Endothelial cell of umbilical vein (primary cell): ENCODE measurements at regions not wholly inside any gene's neighbourhood (a gene's known extent, or its start where the extent isn't known, plus 50 kb on each side); places are given as distances from the start of the nearest gene placed in this dataset.

Experiments
- BruUV-seq: library from RNA; stranded (reverse); fragments of 400-500 nt; replicated peaks from 2 replicates; lab custom pipeline; 2021; lab: Mats Ljungman, UMichigan
- CTCF ChIA-PET: fragments of 300-600, 350-600 bp; sonication (Branson Sonifier 250); formaldehyde crosslinking; loops from one replicate; lab custom pipeline; 2021; ENCODE audit warnings: antibody characterized with exemption, inconsistent platforms; lab: Charles Lee
- POLR2A ChIA-PET: fragments of 300-600, 350-600 bp; sonication (Branson Sonifier 250); formaldehyde crosslinking; loops from one replicate; lab custom pipeline; 2021; ENCODE audit warnings: antibody characterized with exemption, inconsistent platforms; lab: Charles Lee
- DNase-seq: peaks from one replicate; pipeline ENCODE4 v3.0.0-alpha.2; 2011; ENCODE audit warnings: low read depth, low spot score
- FAIRE-seq: peaks from 2 replicates; lab custom pipeline; 2011; peaks lifted over from hg19 to GRCh38; lab: Jason Lieb, UNC
- H2AFZ ChIP-seq: 2 replicates; pipeline ENCODE4 v1.6.0; 2012; ENCODE audit warnings: low read depth, low read length, control low read depth, inconsistent platforms
- H3K27ac ChIP-seq: 2 replicates; pipeline ENCODE4 v1.5.1; 2011; ENCODE audit warnings: low read depth, mild to moderate bottlenecking, control low read depth, low read length, moderate library complexity; ENCODE audit not compliant: insufficient read depth
- H3K27me3 ChIP-seq, 2 experiments: 2 replicates each; pipeline versions ENCODE4 v1.6.0 to v1.6.1; 2011; ENCODE audit warnings: low read length in 2 of 2, mixed read lengths in 1 of 2; ENCODE audit not compliant: control insufficient read depth in 2 of 2, insufficient read depth in 2 of 2
- H3K36me3 ChIP-seq, 2 experiments: 2 replicates in 1 of 2; 3 replicates in 1 of 2; pipeline ENCODE4 v1.5.1; 2011; ENCODE audit warnings: low read length in 2 of 2, mild to moderate bottlenecking in 1 of 2, moderate library complexity in 1 of 2; ENCODE audit not compliant: control insufficient read depth in 2 of 2, insufficient read depth in 2 of 2; ENCODE audit errors: extremely low read depth in 1 of 2
- H3K4me1 ChIP-seq: 3 replicates; pipeline ENCODE4 v1.5.1; 2011; ENCODE audit warnings: mild to moderate bottlenecking, low read length; ENCODE audit not compliant: control insufficient read depth, insufficient read depth; ENCODE audit errors: extremely low read depth
- H3K4me2 ChIP-seq: 2 replicates; pipeline ENCODE4 v1.6.1; 2011; ENCODE audit warnings: low read length, control low read depth, mixed read lengths; ENCODE audit not compliant: insufficient read depth
- H3K4me3 ChIP-seq, 3 experiments: fragments of 200-600 bp in 1 of 3; sonication (generic), shearing (Covaris generic) in 1 of 3; replicated peaks in 1 of 3; 2 replicates each; pipeline ENCODE4 v1.5.1; 2011 to 2016; ENCODE audit warnings: control low read depth in 3 of 3, low read length in 3 of 3, mild to moderate bottlenecking in 2 of 3, inconsistent platforms in 1 of 3, low read depth in 1 of 3, moderate library complexity in 1 of 3; ENCODE audit not compliant: insufficient read depth in 1 of 3
- H3K79me2 ChIP-seq: 2 replicates; pipeline ENCODE4 v1.6.0; 2012; ENCODE audit warnings: low read length, inconsistent platforms; ENCODE audit not compliant: control insufficient read depth, insufficient read depth
- H3K9ac ChIP-seq: replicated peaks from 2 replicates; pipeline ENCODE3; 2011; ENCODE audit warnings: low read length, control low read depth; ENCODE audit not compliant: insufficient read depth; ENCODE audit errors: extremely low read depth
- H3K9me1 ChIP-seq: replicated peaks from 3 replicates; pipeline ENCODE4 v1.6.0; 2011; ENCODE audit warnings: mild to moderate bottlenecking, low read length; ENCODE audit not compliant: control insufficient read depth, insufficient read depth; ENCODE audit errors: extremely low read depth
- H3K9me3 ChIP-seq: replicated peaks from 2 replicates; pipeline ENCODE4 v1.5.1; 2012; ENCODE audit warnings: low read length, inconsistent platforms; ENCODE audit not compliant: control insufficient read depth, insufficient read depth
- H4K20me1 ChIP-seq: replicated peaks from 2 replicates; pipeline ENCODE3; 2011; ENCODE audit warnings: mild to moderate bottlenecking, low read length; ENCODE audit not compliant: control insufficient read depth, insufficient read depth; ENCODE audit errors: extremely low read depth
- EZH2 ChIP-seq: IDR thresholded peaks from 2 replicates; pipeline ENCODE4 v1.6.1; 2012; ENCODE audit warnings: borderline replicate concordance, low read depth, mild to moderate bottlenecking, moderate library complexity, low read length, inconsistent platforms; ENCODE audit not compliant: severe bottlenecking
- FOS ChIP-seq: IDR thresholded peaks from 2 replicates; pipeline ENCODE4 v1.6.1; 2011; ENCODE audit warnings: mild to moderate bottlenecking, low read length, moderate library complexity, borderline replicate concordance; ENCODE audit not compliant: insufficient read depth
- GATA2 ChIP-seq: IDR thresholded peaks from 2 replicates; pipeline ENCODE4 v1.7.0; 2011; ENCODE audit warnings: low read depth, mild to moderate bottlenecking, moderate library complexity, mixed read lengths, low read length; ENCODE audit not compliant: insufficient read length, insufficient read depth
- JUN ChIP-seq: IDR thresholded peaks from 2 replicates; pipeline ENCODE4 v1.6.1; 2011; ENCODE audit warnings: borderline replicate concordance, low read depth; ENCODE audit not compliant: insufficient read length, insufficient read depth
- MYC ChIP-seq: IDR thresholded peaks from one replicate; pipeline ENCODE4 v1.6.1; 2011; ENCODE audit warnings: mild to moderate bottlenecking, low read depth, low read length
- POLR2A ChIP-seq: IDR thresholded peaks from 2 replicates; pipeline ENCODE4 v1.6.1; 2012; ENCODE audit warnings: low read depth, mild to moderate bottlenecking, control low read depth, low read length
- POLR2AphosphoS5 ChIP-seq: IDR thresholded peaks from 2 replicates; pipeline ENCODE4 v1.6.1; 2012; ENCODE audit warnings: low read depth, mild to moderate bottlenecking, control low read depth, low read length, moderate library complexity; ENCODE audit not compliant: insufficient read depth
- dilution Hi-C: fragments of 300-500 bp; cut with MboI; formaldehyde crosslinking; loops from one replicate; pipeline ENCODE4 v1.15.0; 2019; ENCODE audit warnings: low sequenced_read_pairs; ENCODE audit not compliant: extremely low pct_ligation_motif_present
- intact Hi-C: fragments of 100-400 bp; cut with micrococcal nuclease; formaldehyde crosslinking; loops from one replicate; pipeline ENCODE4 v1.10.0; 2022
- TF ChIP-seq, protein P1 (sequence below): IDR thresholded peaks from 2 replicates; pipeline ENCODE4 v1.6.1; 2011; ENCODE audit not compliant: insufficient read depth, insufficient read length
- TF ChIP-seq, protein P2 (sequence below), 2 donors: IDR thresholded peaks; 1 replicate in 1 of 2; 2 replicates in 1 of 2; pipeline ENCODE4 v1.5.1; 2011; ENCODE audit warnings: low read length in 2 of 2, mild to moderate bottlenecking in 2 of 2, moderate library complexity in 2 of 2, control low read depth in 1 of 2, inconsistent platforms in 1 of 2, low read depth in 1 of 2; ENCODE audit not compliant: insufficient read depth in 1 of 2; ENCODE audit errors: extremely low read depth in 1 of 2

DNA sequence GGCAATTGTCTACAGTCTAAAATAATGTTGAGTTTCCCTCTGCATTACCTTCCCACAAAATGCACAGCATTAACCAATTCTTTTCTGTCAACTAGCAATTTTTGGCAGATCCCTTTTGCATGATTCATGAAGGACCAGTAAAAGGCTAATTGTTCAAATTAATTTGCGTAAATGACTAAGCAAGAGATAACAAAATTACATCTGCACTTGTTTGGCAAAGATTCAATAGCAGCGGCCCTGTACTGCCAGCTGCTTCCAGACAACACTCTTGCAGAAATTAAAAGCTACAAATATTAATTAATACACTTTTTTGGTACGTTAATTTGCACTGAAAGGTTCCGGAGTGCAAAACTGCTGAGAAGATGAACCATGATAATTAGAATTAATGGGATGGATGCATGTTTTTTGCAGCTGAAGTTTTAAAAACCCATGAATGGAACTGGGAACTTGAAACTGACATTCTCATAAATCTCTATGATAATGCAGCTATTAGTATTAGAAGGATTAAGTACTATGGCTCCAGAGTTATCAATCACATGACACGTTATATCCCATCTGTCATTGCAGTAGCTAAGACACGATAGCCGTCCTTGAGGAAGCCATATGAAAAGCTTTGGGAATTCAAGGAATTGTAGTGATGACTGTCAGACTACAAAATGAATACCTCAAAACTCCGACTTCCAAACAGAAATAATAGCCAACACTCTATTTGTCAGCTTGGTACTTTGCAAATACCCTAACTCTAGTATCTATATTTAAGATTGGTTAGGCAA is 1268.3 kb upstream of the ACVR2A start:
- CTCF ChIA-PET: no interaction called here
- peak; percentile 25 for DNase-seq
- H3K4me3 ChIP-seq: no peak overlapping the region
- BruUV-seq: no TSS peak
- no peak for FAIRE-seq
- intact Hi-C loops: no loop called here
- no peaks in the 10 kb centered on the region for H3K9me3 ChIP-seq
- H3K4me2 ChIP-seq: no peak overlapping the region
- H3K9ac ChIP-seq: no peak overlapping the region
- dilution Hi-C loops: no loop called here
- no peak overlapping the region for H2AFZ ChIP-seq
- no peaks in the 10 kb centered on the region for H3K79me2 ChIP-seq
- POLR2A ChIA-PET: interaction anchor here (0.6 kb wide), 1 partner anchor 1269 kb away, joined by 9 read pairs; the partner anchor contains the start of gene ACVR2A
- no peaks in the 10 kb centered on the region for H3K27me3 ChIP-seq
- no peaks in the 10 kb centered on the region for H4K20me1 ChIP-seq
- no peak overlapping the region for H3K27ac ChIP-seq
- no peaks in the 10 kb centered on the region for H3K36me3 ChIP-seq
- H3K4me1 ChIP-seq: peaks cover 15% of the 10 kb centered on the region
- TF ChIP-seq POLR2AphosphoS5: no peak
- TF ChIP-seq GATA2: peak; percentile 13
- no peaks in the 10 kb centered on the region for H3K9me1 ChIP-seq

DNA sequence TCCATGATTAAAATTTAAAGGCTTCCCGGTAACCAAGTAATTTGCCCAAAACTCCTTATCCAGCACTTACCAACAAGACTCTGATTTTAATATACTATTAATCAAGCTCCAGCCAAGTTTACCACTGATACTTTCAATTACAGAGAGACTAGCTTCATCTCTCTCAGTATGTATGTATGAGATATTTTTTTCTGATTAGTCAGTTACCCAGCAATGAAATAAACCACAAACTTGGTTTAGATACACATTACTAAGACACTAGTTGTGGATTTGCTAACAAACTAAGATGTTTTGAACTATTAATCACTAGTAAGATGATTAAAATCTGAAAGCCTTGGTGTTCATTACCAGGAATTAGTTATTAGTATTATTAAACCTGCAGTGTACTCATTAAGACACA is 1272.2 kb upstream of the ACVR2A start:
- no peaks in the 10 kb centered on the region for H3K27me3 ChIP-seq
- no TSS peak for BruUV-seq
- no peaks in the 10 kb centered on the region for H3K36me3 ChIP-seq
- CTCF ChIA-PET: no interaction called here
- dilution Hi-C loops: no loop called here
- FAIRE-seq: no peak
- DNase-seq: no peak
- no peak for TF ChIP-seq MYC
- no peak for TF ChIP-seq JUN
- no peak for TF ChIP-seq POLR2A
- no peak for TF ChIP-seq GATA2
- TF ChIP-seq EZH2: no peak
- TF ChIP-seq, protein P1, sequence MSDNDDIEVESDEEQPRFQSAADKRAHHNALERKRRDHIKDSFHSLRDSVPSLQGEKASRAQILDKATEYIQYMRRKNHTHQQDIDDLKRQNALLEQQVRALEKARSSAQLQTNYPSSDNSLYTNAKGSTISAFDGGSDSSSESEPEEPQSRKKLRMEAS: no peak
- TF ChIP-seq, protein P2, sequence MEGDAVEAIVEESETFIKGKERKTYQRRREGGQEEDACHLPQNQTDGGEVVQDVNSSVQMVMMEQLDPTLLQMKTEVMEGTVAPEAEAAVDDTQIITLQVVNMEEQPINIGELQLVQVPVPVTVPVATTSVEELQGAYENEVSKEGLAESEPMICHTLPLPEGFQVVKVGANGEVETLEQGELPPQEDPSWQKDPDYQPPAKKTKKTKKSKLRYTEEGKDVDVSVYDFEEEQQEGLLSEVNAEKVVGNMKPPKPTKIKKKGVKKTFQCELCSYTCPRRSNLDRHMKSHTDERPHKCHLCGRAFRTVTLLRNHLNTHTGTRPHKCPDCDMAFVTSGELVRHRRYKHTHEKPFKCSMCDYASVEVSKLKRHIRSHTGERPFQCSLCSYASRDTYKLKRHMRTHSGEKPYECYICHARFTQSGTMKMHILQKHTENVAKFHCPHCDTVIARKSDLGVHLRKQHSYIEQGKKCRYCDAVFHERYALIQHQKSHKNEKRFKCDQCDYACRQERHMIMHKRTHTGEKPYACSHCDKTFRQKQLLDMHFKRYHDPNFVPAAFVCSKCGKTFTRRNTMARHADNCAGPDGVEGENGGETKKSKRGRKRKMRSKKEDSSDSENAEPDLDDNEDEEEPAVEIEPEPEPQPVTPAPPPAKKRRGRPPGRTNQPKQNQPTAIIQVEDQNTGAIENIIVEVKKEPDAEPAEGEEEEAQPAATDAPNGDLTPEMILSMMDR (IDR thresholded peaks at IDR 0.05; ENCODE audit: extremely low read depth in 1 of 2, insufficient read depth in 1 of 2, low read depth in 1 of 2, low read length in 2 of 2): no peak
- no peak for TF ChIP-seq POLR2AphosphoS5
- no peak for TF ChIP-seq FOS
- H3K9me1 ChIP-seq: no peaks in the 10 kb centered on the region
- no peak overlapping the region for H3K27ac ChIP-seq
- no peak overlapping the region for H2AFZ ChIP-seq
- H3K9me3 ChIP-seq: no peaks in the 10 kb centered on the region
- H4K20me1 ChIP-seq: no peaks in the 10 kb centered on the region
- H3K4me3 ChIP-seq: no peak overlapping the region
- H3K4me2 ChIP-seq: no peak overlapping the region
- intact Hi-C loops: no loop called here
- H3K9ac ChIP-seq: no peak overlapping the region
- no peaks in the 10 kb centered on the region for H3K4me1 ChIP-seq
- H3K79me2 ChIP-seq: no peaks in the 10 kb centered on the region
- POLR2A ChIA-PET: no interaction called here
